CD14-positive monocyte (primary cell): ENCODE measurements at regions not wholly inside any gene's neighbourhood (a gene's known extent, or its start where the extent isn't known, plus 50 kb on each side); places are given as distances from the start of the nearest gene placed in this dataset. TPM values are rescaled to one million over a fixed set of nuclear protein-coding genes. Genes with fewer than 3 reads are reported as not detected.
"Not testable (repeated sequence)": the region's sequence is repeated elsewhere in the genome, so short reads cannot be mapped to it uniquely, and the experiment has no call there.

Experiments
- DNase-seq, 3 donors: peaks; one replicate each; pipeline ENCODE4 v3.0.0-alpha.2; 2011 to 2022
- H2AFZ ChIP-seq: 2 replicates; pipeline ENCODE4 v1.6.0; 2012; ENCODE audit warnings: mild to moderate bottlenecking, low read depth, low read length, inconsistent platforms; ENCODE audit not compliant: insufficient read depth, poor library complexity, severe bottlenecking
- H3K27ac ChIP-seq, 2 donors: 1 replicate in 1 of 2; 2 replicates in 1 of 2; pipeline ENCODE4 v1.5.1; 2012 to 2013; ENCODE audit warnings: low read length in 2 of 2, control low read depth in 1 of 2, inconsistent platforms in 1 of 2, low read depth in 1 of 2, mild to moderate bottlenecking in 1 of 2
- H3K27me3 ChIP-seq, 2 donors: one replicate each; pipeline versions ENCODE4 v1.6.0 to v1.6.1; 2011 to 2013; ENCODE audit warnings: low read length in 2 of 2; ENCODE audit not compliant: control insufficient read depth in 2 of 2, insufficient read depth in 2 of 2
- H3K36me3 ChIP-seq, 2 donors: replicated peaks in 1 of 2; 1 replicate in 1 of 2; 2 replicates in 1 of 2; pipeline versions ENCODE4 v1.5.1 to v1.6.1; 2012 to 2013; ENCODE audit warnings: low read length in 2 of 2, control low read depth in 1 of 2, inconsistent platforms in 1 of 2, mild to moderate bottlenecking in 1 of 2; ENCODE audit not compliant: insufficient read depth in 2 of 2, control insufficient read depth in 1 of 2
- H3K4me1 ChIP-seq, 2 donors: 1 replicate in 1 of 2; 2 replicates in 1 of 2; pipeline versions ENCODE4 v1.5.1 to v1.6.1; 2012 to 2013; ENCODE audit warnings: low read length in 2 of 2, control low read depth in 1 of 2, inconsistent platforms in 1 of 2, mild to moderate bottlenecking in 1 of 2, moderate library complexity in 1 of 2; ENCODE audit not compliant: insufficient read depth in 2 of 2, control insufficient read depth in 1 of 2
- H3K4me2 ChIP-seq: replicated peaks from 2 replicates; pipeline ENCODE3; 2012; ENCODE audit warnings: low read length, moderate library complexity, mild to moderate bottlenecking; ENCODE audit not compliant: poor library complexity, severe bottlenecking; ENCODE audit errors: extremely low read depth
- H3K4me3 ChIP-seq, 3 experiments: fragments of 200-600 bp in 1 of 3; sonication (generic) in 1 of 3; replicated peaks in 1 of 3; 1 replicate in 2 of 3; 2 replicates in 1 of 3; pipeline ENCODE4 v1.5.1; 2011 to 2013; ENCODE audit warnings: low read length in 3 of 3, mild to moderate bottlenecking in 3 of 3, control low read depth in 2 of 3, low read depth in 2 of 3, inconsistent platforms in 1 of 3, moderate library complexity in 1 of 3
- H3K79me2 ChIP-seq: 2 replicates; pipeline ENCODE4 v1.6.0; 2012; ENCODE audit warnings: mild to moderate bottlenecking, control low read depth, inconsistent platforms, low read length, moderate library complexity; ENCODE audit not compliant: insufficient read depth
- H3K9ac ChIP-seq: 2 replicates; pipeline ENCODE4 v1.6.0; 2017; ENCODE audit warnings: low read length, mild to moderate bottlenecking; ENCODE audit not compliant: insufficient read depth, poor library complexity, severe bottlenecking
- H3K9me3 ChIP-seq, 2 donors: replicated peaks in 1 of 2; 1 replicate in 1 of 2; 2 replicates in 1 of 2; pipeline versions ENCODE4 v1.5.1 to v1.6.1; 2012 to 2013; ENCODE audit warnings: low read length in 2 of 2, control low read depth in 1 of 2; ENCODE audit not compliant: control insufficient read depth in 1 of 2, insufficient read depth in 1 of 2
- H4K20me1 ChIP-seq: 2 replicates; pipeline ENCODE4 v1.6.0; 2012; ENCODE audit warnings: mild to moderate bottlenecking, low read length, control low read depth, moderate library complexity; ENCODE audit not compliant: insufficient read depth
- H3K27ac Mint-ChIP-seq, 7 donors: one replicate each; pipeline ENCODE4 v1.8.0; 2020; ENCODE audit warnings: mild to moderate bottlenecking in 7 of 7, mixed read lengths in 7 of 7, moderate library complexity in 6 of 7, inconsistent platforms in 2 of 7
- H3K27me3 Mint-ChIP-seq, 3 donors: one replicate each; pipeline ENCODE4 v1.8.0; 2021 to 2022; ENCODE audit warnings: low read depth in 3 of 3, mild to moderate bottlenecking in 3 of 3, mixed read lengths in 3 of 3, moderate library complexity in 3 of 3, inconsistent platforms in 1 of 3
- H3K36me3 Mint-ChIP-seq, 2 donors: one replicate each; pipeline ENCODE4 v1.8.0; 2020; ENCODE audit warnings: mixed read lengths in 2 of 2, inconsistent platforms in 1 of 2, mild to moderate bottlenecking in 1 of 2
- H3K4me1 Mint-ChIP-seq: one replicate; pipeline ENCODE4 v1.8.0; 2020; ENCODE audit warnings: mild to moderate bottlenecking, mixed read lengths
- H3K4me3 Mint-ChIP-seq, 2 donors: one replicate each; pipeline ENCODE4 v1.8.0; 2020; ENCODE audit warnings: mild to moderate bottlenecking in 2 of 2, mixed read lengths in 2 of 2, moderate library complexity in 1 of 2
- H3K9me3 Mint-ChIP-seq, 7 donors: one replicate each; pipeline ENCODE4 v1.8.0; 2020 to 2022; ENCODE audit warnings: mixed read lengths in 7 of 7, mild to moderate bottlenecking in 6 of 7, moderate library complexity in 6 of 7, inconsistent platforms in 2 of 7
- WGBS: methylation state at CpG from one replicate; pipeline ENCODE4 v1.1.5; 2013; ENCODE audit warnings: missing lambda C conversion rate; ENCODE audit not compliant: insufficient coverage; 5-methylcytosine and 5-hydroxymethylcytosine counted together
- intact Hi-C, 2 donors: fragments of 100-400 bp; cut with micrococcal nuclease; formaldehyde crosslinking; loops; one replicate each; pipeline versions ENCODE4 v1.15.0 to v1.15.1; 2023
- small RNA-seq: library from RNA; depleted of rRNA; stranded (forward); fragments of <200 nt; gene quantifications from one replicate; pipeline ENCODE3, GENCODE V24; 2012; ENCODE audit warnings: low read depth; ENCODE audit not compliant: insufficient read length

DNA sequence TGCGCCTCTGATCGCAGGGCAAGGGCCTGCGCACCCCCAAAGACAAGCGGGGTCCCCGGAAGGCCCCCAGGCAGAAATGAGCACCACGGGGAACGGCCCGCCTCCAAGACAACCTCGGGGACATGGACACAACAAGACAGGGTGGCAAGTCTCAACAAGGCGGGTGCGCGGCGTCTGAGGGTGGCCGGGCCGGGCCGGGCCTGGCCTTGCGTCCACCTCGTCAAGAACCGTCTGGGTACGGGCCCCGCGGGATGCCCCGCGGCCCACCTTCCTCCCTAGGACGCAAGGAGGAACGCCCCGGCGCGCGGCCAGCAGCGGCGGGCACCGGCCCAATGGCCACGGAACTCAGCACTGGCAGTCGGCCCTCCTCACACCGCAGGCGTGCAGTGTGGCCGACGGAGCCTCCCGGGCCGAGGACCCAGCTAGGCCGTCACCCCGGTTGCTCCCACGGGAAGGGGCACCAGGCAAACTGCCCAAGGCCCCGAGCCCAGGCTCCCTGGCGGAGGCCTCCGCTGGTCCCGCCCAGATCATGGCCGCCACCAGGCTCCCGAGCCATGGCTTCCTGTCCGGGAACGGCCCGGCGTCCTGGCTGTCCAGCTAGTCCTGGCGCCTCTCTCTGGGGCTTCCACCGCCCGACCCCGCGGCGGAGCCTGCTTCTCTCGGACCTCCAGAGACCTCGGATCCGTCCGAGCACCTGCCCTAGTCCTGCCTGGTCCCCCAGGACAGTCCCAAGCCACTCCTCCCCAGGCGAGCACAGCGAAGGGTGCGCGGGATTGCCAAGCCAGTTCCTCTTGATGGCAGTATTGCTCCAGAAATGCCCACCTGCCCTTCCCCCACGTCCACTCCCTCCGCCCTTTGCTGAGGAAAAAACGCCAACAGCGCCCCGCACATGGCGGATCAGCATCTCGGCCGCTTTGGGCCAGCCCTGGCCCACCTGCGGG, 167.1 kb downstream of the PLS3 start:
- H3K36me3 ChIP-seq, DNase-seq, H3K4me1 Mint-ChIP-seq, H3K4me1 ChIP-seq, H3K27ac Mint-ChIP-seq, H3K9ac ChIP-seq, H3K27me3 Mint-ChIP-seq, H3K4me3 ChIP-seq, H3K4me3 Mint-ChIP-seq, H3K36me3 Mint-ChIP-seq, H3K9me3 ChIP-seq, H2AFZ ChIP-seq, intact Hi-C loops, H3K27ac ChIP-seq, H3K4me2 ChIP-seq, H3K27me3 ChIP-seq, H3K9me3 Mint-ChIP-seq, H4K20me1 ChIP-seq, H3K79me2 ChIP-seq: not testable (repeated sequence)
- WGBS: no CpG with 5 or more reads among the region's 77 CpGs

GRCh38 chrX:115732530-115732929, 171.6 kb downstream of the PLS3 start:
- DNase-seq, H3K27ac ChIP-seq, H3K4me2 ChIP-seq, H3K27me3 ChIP-seq, H3K36me3 ChIP-seq, H2AFZ ChIP-seq, intact Hi-C loops, H3K9me3 ChIP-seq, H3K9me3 Mint-ChIP-seq, H3K4me3 ChIP-seq, H3K27me3 Mint-ChIP-seq, H3K36me3 Mint-ChIP-seq, H4K20me1 ChIP-seq, H3K27ac Mint-ChIP-seq, H3K4me1 Mint-ChIP-seq, H3K4me3 Mint-ChIP-seq, H3K79me2 ChIP-seq, H3K9ac ChIP-seq, H3K4me1 ChIP-seq: not testable (repeated sequence)
- no CpG with 5 or more reads among the region's 39 CpGs for WGBS

- H3K9ac ChIP-seq, H4K20me1 ChIP-seq, H3K4me3 Mint-ChIP-seq, H3K9me3 Mint-ChIP-seq, H3K4me1 Mint-ChIP-seq, H3K4me1 ChIP-seq, intact Hi-C loops, H3K79me2 ChIP-seq, H3K36me3 Mint-ChIP-seq, H3K9me3 ChIP-seq, H3K27me3 ChIP-seq, H3K27me3 Mint-ChIP-seq, H2AFZ ChIP-seq, H3K4me2 ChIP-seq, H3K27ac ChIP-seq, H3K36me3 ChIP-seq, H3K27ac Mint-ChIP-seq: not testable (repeated sequence)
- WGBS: no CpG with 5 or more reads among the region's 26 CpGs
- DNase-seq: peak in 1 of 3 donors; percentile 20
- peak overlapping the region in 2 of 3 experiments; percentile 10 to 54 for H3K4me3 ChIP-seq
Observed at GRCh38 chrX:115735269-115735668, 174.3 kb downstream of the PLS3 start.

Small RNAs in the stretch of these regions (small RNA-seq; reads per million reads assigned to genes)
- gene AC005000.1: not detected
